ENCODE measurements at regions not wholly inside any gene's neighbourhood (a gene's known extent, or its start where the extent isn't known, plus 50 kb on each side); places are given as distances from the start of the nearest gene placed in this dataset.

DNA sequence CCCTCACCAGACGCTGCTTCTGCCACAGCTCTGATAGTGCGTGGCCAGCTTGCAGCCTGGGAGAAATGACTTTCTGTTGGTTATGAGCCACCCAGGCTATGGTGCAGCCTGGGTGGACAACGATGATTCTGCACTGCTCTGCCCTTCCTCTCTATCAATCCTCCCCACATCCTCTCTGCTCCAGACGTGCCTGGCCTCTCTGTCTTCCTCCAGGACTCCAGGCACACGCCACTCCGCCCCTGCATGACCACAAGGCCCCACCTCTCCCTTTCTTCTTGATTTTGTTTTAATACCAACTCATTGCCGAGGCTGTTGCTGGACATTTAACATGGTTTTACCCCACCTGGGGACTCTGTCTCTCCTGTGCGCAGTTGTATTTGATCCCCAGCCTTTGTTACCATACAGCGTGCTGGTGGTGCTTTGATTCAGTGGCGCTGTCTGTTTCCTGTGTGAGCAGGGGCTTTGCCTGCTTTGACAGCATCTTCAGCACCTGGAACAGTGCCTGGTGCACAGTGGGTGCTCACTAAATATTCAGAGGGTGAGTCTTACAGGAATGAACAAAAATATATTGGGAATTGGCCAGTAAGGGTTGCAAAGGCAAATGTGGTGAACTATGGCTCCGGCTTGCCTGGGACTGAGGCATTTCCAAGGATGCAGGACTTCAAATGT is 280.9 kb downstream of the CDH26 start (continued):
- TF ChIP-seq, protein P1, sequence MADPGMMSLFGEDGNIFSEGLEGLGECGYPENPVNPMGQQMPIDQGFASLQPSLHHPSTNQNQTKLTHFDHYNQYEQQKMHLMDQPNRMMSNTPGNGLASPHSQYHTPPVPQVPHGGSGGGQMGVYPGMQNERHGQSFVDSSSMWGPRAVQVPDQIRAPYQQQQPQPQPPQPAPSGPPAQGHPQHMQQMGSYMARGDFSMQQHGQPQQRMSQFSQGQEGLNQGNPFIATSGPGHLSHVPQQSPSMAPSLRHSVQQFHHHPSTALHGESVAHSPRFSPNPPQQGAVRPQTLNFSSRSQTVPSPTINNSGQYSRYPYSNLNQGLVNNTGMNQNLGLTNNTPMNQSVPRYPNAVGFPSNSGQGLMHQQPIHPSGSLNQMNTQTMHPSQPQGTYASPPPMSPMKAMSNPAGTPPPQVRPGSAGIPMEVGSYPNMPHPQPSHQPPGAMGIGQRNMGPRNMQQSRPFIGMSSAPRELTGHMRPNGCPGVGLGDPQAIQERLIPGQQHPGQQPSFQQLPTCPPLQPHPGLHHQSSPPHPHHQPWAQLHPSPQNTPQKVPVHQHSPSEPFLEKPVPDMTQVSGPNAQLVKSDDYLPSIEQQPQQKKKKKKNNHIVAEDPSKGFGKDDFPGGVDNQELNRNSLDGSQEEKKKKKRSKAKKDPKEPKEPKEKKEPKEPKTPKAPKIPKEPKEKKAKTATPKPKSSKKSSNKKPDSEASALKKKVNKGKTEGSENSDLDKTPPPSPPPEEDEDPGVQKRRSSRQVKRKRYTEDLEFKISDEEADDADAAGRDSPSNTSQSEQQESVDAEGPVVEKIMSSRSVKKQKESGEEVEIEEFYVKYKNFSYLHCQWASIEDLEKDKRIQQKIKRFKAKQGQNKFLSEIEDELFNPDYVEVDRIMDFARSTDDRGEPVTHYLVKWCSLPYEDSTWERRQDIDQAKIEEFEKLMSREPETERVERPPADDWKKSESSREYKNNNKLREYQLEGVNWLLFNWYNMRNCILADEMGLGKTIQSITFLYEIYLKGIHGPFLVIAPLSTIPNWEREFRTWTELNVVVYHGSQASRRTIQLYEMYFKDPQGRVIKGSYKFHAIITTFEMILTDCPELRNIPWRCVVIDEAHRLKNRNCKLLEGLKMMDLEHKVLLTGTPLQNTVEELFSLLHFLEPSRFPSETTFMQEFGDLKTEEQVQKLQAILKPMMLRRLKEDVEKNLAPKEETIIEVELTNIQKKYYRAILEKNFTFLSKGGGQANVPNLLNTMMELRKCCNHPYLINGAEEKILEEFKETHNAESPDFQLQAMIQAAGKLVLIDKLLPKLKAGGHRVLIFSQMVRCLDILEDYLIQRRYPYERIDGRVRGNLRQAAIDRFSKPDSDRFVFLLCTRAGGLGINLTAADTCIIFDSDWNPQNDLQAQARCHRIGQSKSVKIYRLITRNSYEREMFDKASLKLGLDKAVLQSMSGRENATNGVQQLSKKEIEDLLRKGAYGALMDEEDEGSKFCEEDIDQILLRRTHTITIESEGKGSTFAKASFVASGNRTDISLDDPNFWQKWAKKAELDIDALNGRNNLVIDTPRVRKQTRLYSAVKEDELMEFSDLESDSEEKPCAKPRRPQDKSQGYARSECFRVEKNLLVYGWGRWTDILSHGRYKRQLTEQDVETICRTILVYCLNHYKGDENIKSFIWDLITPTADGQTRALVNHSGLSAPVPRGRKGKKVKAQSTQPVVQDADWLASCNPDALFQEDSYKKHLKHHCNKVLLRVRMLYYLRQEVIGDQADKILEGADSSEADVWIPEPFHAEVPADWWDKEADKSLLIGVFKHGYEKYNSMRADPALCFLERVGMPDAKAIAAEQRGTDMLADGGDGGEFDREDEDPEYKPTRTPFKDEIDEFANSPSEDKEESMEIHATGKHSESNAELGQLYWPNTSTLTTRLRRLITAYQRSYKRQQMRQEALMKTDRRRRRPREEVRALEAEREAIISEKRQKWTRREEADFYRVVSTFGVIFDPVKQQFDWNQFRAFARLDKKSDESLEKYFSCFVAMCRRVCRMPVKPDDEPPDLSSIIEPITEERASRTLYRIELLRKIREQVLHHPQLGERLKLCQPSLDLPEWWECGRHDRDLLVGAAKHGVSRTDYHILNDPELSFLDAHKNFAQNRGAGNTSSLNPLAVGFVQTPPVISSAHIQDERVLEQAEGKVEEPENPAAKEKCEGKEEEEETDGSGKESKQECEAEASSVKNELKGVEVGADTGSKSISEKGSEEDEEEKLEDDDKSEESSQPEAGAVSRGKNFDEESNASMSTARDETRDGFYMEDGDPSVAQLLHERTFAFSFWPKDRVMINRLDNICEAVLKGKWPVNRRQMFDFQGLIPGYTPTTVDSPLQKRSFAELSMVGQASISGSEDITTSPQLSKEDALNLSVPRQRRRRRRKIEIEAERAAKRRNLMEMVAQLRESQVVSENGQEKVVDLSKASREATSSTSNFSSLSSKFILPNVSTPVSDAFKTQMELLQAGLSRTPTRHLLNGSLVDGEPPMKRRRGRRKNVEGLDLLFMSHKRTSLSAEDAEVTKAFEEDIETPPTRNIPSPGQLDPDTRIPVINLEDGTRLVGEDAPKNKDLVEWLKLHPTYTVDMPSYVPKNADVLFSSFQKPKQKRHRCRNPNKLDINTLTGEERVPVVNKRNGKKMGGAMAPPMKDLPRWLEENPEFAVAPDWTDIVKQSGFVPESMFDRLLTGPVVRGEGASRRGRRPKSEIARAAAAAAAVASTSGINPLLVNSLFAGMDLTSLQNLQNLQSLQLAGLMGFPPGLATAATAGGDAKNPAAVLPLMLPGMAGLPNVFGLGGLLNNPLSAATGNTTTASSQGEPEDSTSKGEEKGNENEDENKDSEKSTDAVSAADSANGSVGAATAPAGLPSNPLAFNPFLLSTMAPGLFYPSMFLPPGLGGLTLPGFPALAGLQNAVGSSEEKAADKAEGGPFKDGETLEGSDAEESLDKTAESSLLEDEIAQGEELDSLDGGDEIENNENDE (IDR thresholded peaks at IDR 0.05; ENCODE audit: insufficient replicate concordance, low read length): no peak
- TF ChIP-seq GABPA (IDR thresholded peaks at IDR 0.05; ENCODE audit: borderline replicate concordance, insufficient read depth, low read length) (no peak), SP4 (IDR thresholded peaks at IDR 0.05; ENCODE audit: low read length) (no peak), HDAC2 (IDR thresholded peaks at IDR 0.05; ENCODE audit: borderline replicate concordance in 1 of 2, low read depth in 2 of 2, low read length in 2 of 2) (no peak)
- TF ChIP-seq, protein P2, sequence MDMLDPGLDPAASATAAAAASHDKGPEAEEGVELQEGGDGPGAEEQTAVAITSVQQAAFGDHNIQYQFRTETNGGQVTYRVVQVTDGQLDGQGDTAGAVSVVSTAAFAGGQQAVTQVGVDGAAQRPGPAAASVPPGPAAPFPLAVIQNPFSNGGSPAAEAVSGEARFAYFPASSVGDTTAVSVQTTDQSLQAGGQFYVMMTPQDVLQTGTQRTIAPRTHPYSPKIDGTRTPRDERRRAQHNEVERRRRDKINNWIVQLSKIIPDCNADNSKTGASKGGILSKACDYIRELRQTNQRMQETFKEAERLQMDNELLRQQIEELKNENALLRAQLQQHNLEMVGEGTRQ (IDR thresholded peaks at IDR 0.05; ENCODE audit: low read length): no peak

Measured in H1 (cell line).